HG03460 (cell line): ENCODE measurements at regions not wholly inside any gene's neighbourhood (a gene's known extent, or its start where the extent isn't known, plus 50 kb on each side); places are given as distances from the start of the nearest gene placed in this dataset.

ENCODE experiments used
- ATAC-seq: cut with Tn5 transposase; IDR thresholded peaks from one replicate; pipeline ENCODE4 v1.9.1; 2021; ENCODE audit not compliant: unreplicated experiment

- ATAC-seq, result no peak
These were observed 66.1 kb downstream of the LEPR start for GRCh38 chr1:65486613-65487012.

GRCh38 chr1:65489481-65489880, 69.0 kb downstream of the LEPR start:
- no peak for ATAC-seq

- no peak for ATAC-seq
These were observed 70.0 kb downstream of the LEPR start for GRCh38 chr1:65490231-65491009.

DNA sequence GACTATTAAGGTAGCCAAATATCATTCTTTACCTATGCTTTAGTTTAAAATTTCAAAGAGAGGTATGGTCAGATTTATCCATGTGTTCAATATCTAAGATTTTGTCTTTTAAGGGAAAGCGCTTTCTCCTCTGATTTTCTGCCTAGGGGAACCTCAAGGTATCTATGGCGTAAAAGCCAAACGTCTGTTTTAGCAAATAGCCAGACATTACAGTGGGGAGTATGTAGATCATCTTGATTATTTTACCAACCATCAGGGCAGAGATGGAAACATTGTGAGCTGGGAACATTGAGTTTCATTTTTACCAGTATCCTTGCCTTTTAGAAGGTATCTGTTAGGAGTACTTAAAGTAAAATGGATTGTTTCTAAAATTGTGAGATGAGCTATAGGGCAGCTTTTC, 71.0 kb downstream of the LEPR start:
- no peak for ATAC-seq

DNA sequence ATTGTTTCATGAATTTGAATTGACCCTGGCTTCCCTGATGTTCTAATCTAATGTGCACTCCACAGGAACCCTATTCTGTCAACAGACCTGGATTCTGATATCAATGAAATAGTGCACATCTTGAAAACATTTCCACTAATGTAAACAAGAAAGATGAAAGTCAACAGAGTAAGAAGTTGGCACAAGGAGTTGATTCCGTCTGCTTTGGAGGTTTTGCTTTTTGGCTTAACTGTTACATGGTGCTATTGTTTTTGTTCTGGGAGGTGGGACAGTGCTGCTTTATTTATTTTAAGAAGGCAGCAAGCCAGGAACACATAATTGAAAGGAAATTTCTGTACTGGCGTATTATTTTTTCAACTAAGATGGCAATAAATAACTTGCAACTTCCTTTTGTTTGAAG, 73.3 kb downstream of the LEPR start:
- no peak for ATAC-seq

- no peak for ATAC-seq
These were observed 74.2 kb downstream of the LEPR start for GRCh38 chr1:65494671-65495070.

GRCh38 chr1:65495137-65495536, 74.7 kb downstream of the LEPR start:
- ATAC-seq, result no peak

- ATAC-seq, result no peak
These were observed 76.9 kb downstream of the LEPR start for GRCh38 chr1:65497256-65497830.

DNA sequence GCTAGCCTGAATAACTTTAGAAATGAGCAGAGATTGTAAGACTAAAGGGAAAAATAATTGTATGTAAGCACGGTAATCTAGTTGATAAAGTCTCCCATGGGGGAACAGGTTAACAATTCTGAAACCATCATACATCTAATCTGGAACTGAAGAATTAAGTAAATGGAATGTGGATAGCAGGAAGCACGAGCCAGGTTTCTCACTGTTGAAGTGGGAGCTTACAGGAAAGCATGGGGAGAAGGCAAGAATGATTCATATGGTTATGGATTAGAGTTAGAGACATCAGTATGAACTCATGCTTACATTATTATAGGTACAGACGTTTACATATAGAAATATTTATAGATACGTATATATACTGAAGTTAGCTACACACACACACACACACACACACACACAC, 83.0 kb downstream of the LEPR start:
- ATAC-seq, result no peak

DNA sequence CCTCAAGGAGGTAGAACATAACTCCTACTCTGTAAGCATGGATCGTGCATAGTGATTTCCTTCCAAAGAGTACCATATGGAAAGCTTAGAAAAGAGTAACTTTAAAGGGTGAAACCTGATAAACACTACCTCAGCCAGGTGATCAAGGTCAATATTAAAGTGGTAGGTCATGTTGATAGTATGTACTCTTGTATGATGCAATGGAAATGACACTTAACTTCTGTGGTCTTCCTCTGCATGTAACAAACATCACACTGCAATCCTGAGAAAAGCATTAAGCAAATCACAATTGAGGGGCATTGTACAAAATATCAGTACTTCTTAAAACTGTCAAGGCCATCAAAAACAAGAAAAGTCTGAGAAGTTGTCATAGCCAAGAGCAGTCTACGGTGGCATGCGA, 83.8 kb downstream of the LEPR start:
- ATAC-seq, result no peak

GRCh38 chr1:65505547-65506300, 85.3 kb downstream of the LEPR start:
- no peak for ATAC-seq

DNA sequence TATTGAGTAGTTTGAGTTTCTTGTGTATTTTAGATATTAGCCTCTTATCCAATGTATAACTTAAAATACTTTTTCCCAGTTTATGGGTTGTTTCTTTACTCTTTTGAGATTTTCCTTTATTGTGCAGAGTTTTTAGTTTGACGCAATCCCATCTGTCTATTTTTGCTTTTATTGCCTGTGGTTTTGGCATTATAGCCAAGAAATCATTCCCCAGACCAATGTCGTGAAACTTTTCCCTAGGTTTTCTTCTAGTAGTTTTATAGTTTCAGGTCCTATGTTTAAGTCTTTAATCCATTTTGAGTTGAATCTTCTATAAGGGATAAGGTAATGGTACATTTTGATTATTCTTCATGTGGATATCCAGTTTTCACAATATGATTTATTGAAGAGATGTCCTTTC, 87.6 kb downstream of the LEPR start:
- ATAC-seq, result no peak

DNA sequence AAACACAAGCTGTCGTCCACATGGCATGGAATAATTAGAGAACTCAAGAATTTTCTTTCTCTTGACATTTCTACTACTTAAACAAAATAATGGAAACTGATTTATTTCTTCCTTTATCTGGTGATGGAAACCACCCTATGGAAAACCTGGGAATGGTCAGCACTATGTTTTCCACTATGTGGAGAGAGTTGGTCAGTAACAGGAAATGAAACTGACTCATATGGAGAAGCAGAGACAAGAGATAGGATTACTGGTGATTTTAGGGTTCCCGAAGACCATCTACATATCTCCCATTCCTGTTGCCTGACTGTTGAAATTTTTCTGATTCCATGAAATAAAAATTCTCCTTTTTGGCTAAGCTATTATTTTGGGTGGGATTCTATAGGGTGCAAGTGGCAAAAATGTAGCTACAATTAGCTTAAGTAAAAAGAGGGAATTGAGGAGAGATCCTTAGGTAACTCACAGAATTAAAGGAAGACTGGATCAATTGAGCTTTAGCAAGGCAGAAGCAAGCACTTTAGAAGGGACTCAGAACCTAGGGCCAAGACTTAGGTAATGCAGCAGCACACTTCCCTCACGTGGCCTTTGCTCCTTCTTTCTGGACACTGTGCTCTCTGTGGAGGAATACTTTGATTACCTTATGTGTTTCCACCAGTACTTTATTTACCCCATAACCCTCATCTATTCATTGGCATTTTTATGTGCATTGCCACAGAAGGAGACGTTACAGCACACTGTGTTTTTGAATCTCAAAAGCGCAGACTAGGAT, 89.6 kb downstream of the LEPR start:
- no peak for ATAC-seq

DNA sequence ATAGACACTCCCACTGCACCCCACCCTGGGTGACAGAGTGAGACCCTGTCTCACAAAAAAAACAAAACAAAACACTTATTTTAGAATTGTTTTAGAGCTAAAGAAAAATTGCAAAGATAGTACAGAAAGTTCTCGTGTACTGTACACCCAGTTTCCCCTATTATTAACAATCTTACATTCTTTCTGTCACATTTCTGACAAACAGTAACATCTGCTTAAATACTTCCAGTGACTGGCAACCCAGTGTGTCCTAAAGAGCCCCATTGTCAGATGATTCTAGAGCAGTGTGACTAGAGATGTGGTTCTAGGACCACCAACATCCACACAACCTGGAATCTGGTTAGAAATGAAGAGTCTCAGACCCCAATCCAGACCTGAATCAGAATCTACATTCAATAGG, 90.5 kb downstream of the LEPR start:
- no peak for ATAC-seq

DNA sequence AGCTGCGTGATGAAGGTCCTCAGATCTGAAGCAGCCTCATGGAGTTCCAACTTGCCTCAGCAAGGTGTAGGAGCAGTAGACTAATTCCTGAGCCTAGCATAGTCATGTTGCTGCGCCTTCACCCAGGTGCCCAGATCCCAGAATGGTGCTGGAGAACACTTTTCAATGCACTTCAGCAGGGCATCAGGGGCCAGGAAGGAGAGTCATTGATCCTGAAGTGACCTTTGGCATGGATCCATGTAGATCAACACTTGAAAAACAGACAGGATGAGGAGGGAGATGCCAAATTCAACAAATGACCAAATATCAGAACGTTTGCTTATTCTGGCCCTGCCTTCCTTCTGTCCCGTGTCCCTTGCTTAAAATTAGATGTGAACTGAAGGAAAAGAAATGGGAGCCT, 91.9 kb downstream of the LEPR start:
- no peak for ATAC-seq

GRCh38 chr1:65512967-65513780, 92.7 kb downstream of the LEPR start:
- ATAC-seq, result no peak

DNA sequence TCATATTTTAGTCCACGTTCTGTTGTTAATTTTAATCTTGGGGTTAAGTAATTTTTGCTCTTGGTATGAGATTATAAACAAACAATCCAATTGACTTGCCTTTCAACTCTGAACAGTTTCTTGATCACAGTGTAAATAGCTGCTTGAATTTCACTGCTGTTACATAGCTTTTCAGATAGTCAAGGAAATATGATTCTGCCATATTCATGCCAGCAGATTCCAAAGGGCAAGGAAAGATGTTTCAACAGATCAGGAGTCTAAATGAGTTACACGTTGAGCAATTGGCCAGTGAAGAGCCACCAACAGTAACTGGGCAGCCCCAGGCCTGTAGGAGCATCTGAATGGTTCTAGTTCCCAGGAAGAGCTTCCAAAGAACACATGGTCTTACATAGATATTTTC, 93.6 kb downstream of the LEPR start:
- no peak for ATAC-seq

DNA sequence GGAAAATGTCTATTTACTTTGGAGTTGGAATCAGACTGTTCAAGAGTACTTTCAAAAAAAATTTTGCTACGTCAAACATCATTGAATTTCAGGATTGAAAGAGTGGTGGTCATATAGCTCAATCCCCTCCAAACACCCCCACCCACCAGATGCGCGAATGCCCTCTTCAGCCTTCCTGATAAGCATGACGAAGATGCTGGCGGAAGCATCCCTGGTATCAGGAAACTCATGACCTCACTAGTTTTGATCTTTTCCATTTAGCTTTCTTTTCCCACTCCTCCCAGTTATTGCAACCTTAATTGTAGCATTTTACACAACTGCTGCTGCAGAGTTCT, 104.4 kb downstream of the LEPR start:
- no peak for ATAC-seq

DNA sequence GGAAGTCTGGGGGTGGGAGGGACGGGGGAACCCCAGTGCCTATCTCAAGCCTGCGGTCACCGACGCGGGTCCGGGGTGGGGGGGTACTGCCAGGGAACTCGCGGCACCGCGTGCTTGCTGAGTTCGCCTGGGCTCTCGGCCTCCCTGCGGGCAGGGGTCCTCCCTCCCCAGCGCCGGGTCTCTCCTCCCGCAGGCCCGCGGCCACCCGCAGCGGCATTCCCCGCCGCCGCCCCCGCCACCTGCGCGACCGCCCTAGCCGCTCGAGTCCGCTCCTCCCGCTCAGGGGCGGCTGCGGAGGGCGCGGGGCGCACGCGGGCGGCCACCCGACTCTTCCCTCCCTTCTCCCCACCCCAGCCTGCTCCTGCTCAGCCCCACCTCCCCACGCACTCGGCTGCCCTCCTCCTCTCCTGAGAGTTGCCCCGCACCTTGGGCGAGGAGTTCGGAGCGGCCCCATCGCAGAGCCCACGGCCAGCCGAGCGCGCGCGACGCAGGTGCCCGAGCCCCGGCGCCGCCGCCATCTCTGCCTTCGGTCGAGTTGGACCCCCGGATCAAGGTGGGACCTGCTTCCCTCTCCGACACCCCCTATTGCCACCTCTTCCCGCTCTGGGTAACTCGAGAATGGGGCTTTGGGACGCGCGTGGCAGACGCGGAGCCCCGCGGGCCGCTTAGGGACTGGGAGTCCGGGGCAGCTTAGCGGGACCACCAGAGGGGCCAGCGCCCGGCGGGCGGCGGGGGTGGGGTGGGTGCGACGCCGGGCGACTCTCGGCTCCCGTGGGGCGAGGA, 105.0 kb downstream of the LEPR start:
- no peak for ATAC-seq

GRCh38 chr1:65526049-65526556, 105.6 kb downstream of the LEPR start:
- no peak for ATAC-seq
